Neural crest cell (in vitro differentiated cells): ENCODE measurements at regions not wholly inside any gene's neighbourhood (a gene's known extent, or its start where the extent isn't known, plus 50 kb on each side); places are given as distances from the start of the nearest gene placed in this dataset.

Experiments used
- DNase-seq: peaks from one replicate; pipeline ENCODE4 v3.0.0; 2021; ENCODE audit warnings: low read depth, mixed read lengths, low spot score
- H3K27ac Mint-ChIP-seq: one replicate; pipeline ENCODE4 v1.8.0; 2021; ENCODE audit warnings: mild to moderate bottlenecking, mixed read lengths; ENCODE audit not compliant: unreplicated experiment
- H3K27me3 Mint-ChIP-seq: 2 replicates; pipeline ENCODE4 v1.8.0; 2021; ENCODE audit warnings: low read depth, mild to moderate bottlenecking, mixed read lengths
- H3K36me3 Mint-ChIP-seq: 2 replicates; pipeline ENCODE4 v1.8.0; 2021; ENCODE audit warnings: low read depth, mild to moderate bottlenecking, mixed read lengths
- H3K4me1 Mint-ChIP-seq: 2 replicates; pipeline ENCODE4 v1.8.0; 2021; ENCODE audit warnings: mixed read lengths
- H3K4me3 Mint-ChIP-seq: one replicate; pipeline ENCODE4 v1.8.0; 2021; ENCODE audit warnings: mild to moderate bottlenecking, mixed read lengths
- H3K9me3 Mint-ChIP-seq: 2 replicates; pipeline ENCODE4 v1.8.0; 2021; ENCODE audit warnings: mixed read lengths
- CTCF ChIP-seq: fragments of 200-600 bp; sonication (generic); conservative IDR thresholded peaks from 2 replicates; pipeline ENCODE4 v1.5.0; 2021; ENCODE audit warnings: antibody characterized with exemption, mild to moderate bottlenecking

GRCh38 chr17:70774339-70775117 is 605.2 kb downstream of the KCNJ2 start:
- Mint-ChIP-seq H3K9me3 (peaks cover 4% of the 10 kb centered on the region), H3K36me3 (no peaks in the 10 kb centered on the region), H3K27ac (no peak overlapping the region), H3K4me3 (no peak overlapping the region), H3K4me1 (peaks cover 38% of the 10 kb centered on the region), H3K27me3 (no peaks in the 10 kb centered on the region)
- no peak for TF ChIP-seq CTCF
- DNase-seq = no peak

- TF ChIP-seq CTCF = no peak
- Mint-ChIP-seq H3K4me3 (no peak overlapping the region), H3K27ac (no peak overlapping the region), H3K36me3 (no peaks in the 10 kb centered on the region), H3K4me1 (peaks cover 29% of the 10 kb centered on the region), H3K9me3 (peaks cover 8% of the 10 kb centered on the region), H3K27me3 (no peaks in the 10 kb centered on the region)
- no peak for DNase-seq
These were observed 606.3 kb downstream of the KCNJ2 start for GRCh38 chr17:70775679-70776078.

GRCh38 chr17:70776441-70776840 is 607.1 kb downstream of the KCNJ2 start:
- TF ChIP-seq CTCF = no peak
- H3K4me1 Mint-ChIP-seq = peaks cover 24% of the 10 kb centered on the region
- H3K36me3 Mint-ChIP-seq = no peaks in the 10 kb centered on the region
- H3K9me3 Mint-ChIP-seq = peaks cover 8% of the 10 kb centered on the region
- DNase-seq = no peak
- no peak overlapping the region for H3K4me3 Mint-ChIP-seq
- H3K27ac Mint-ChIP-seq = peak overlapping the region; percentile 39
- H3K27me3 Mint-ChIP-seq = no peaks in the 10 kb centered on the region

GRCh38 chr17:70780031-70780430 is 610.7 kb downstream of the KCNJ2 start:
- no peak for DNase-seq
- Mint-ChIP-seq H3K4me1 (peaks cover 5% of the 10 kb centered on the region), H3K27me3 (no peaks in the 10 kb centered on the region), H3K9me3 (peaks cover 8% of the 10 kb centered on the region), H3K4me3 (no peak overlapping the region), H3K27ac (no peak overlapping the region), H3K36me3 (no peaks in the 10 kb centered on the region)
- no peak for TF ChIP-seq CTCF

- TF ChIP-seq CTCF = no peak
- Mint-ChIP-seq H3K27me3 (no peaks in the 10 kb centered on the region), H3K9me3 (peaks cover 5% of the 10 kb centered on the region), H3K4me1 (no peaks in the 10 kb centered on the region), H3K36me3 (no peaks in the 10 kb centered on the region), H3K27ac (no peak overlapping the region), H3K4me3 (no peak overlapping the region)
- no peak for DNase-seq
These were observed 616.7 kb downstream of the KCNJ2 start for GRCh38 chr17:70786081-70786480.
